ENCODE measurements at regions not wholly inside any gene's neighbourhood (a gene's known extent, or its start where the extent isn't known, plus 50 kb on each side); places are given as distances from the start of the nearest gene placed in this dataset.

GRCh38 chr2:13102397-13103063, 385.8 kb downstream of the TRIB2 start:
- Histone ChIP-seq H4K20me1 (ENCODE audit: control insufficient read depth, extremely low read depth, insufficient read depth, low read length) (no peaks in the 10 kb centered on the region), H3K4me1 (ENCODE audit: control insufficient read depth, extremely low read depth, insufficient read depth, low read length) (no peaks in the 10 kb centered on the region), H3K79me2 (ENCODE audit: control insufficient read depth, insufficient read depth, low read length) (no peaks in the 10 kb centered on the region), H3K27me3 (ENCODE audit: control insufficient read depth, insufficient read depth, low read length) (no peaks in the 10 kb centered on the region), H3K4me3 (replicated peaks in 1 of 4; ENCODE audit: control extremely low read depth in 1 of 4, insufficient read depth in 1 of 4, low read depth in 3 of 4, low read length in 4 of 4) (no peak overlapping the region), H3K9ac (ENCODE audit: insufficient read depth, low read length) (no peak overlapping the region), H3K27ac (ENCODE audit: insufficient read depth, low read length) (no peak overlapping the region), H3K36me3 (ENCODE audit: control insufficient read depth, insufficient read depth, low read length) (no peaks in the 10 kb centered on the region), H3K9me3 (ENCODE audit: control insufficient read depth, insufficient read depth, low read depth, low read length) (no peaks in the 10 kb centered on the region), H3K4me2 (ENCODE audit: extremely low read depth, insufficient read depth, low read length) (no peak overlapping the region), H2AFZ (ENCODE audit: low read length) (no peak overlapping the region)
- DNase-seq (ENCODE audit: low read depth in 2 of 2), result no peak
- TF ChIP-seq CTCF (conservative IDR thresholded peaks at IDR 0.05 in 1 of 2, IDR thresholded peaks at IDR 0.05 in 1 of 2; ENCODE audit: low read depth in 1 of 2, low read length in 2 of 2) (no peak), EZH2 (IDR thresholded peaks at IDR 0.05; ENCODE audit: low read length, missing control alignments) (no peak)

- Histone ChIP-seq H3K4me3 (replicated peaks in 1 of 4; ENCODE audit: control extremely low read depth in 1 of 4, insufficient read depth in 1 of 4, low read depth in 3 of 4, low read length in 4 of 4) (no peak overlapping the region), H3K9me3 (ENCODE audit: control insufficient read depth, insufficient read depth, low read depth, low read length) (no peaks in the 10 kb centered on the region), H3K27ac (ENCODE audit: insufficient read depth, low read length) (no peak overlapping the region), H3K36me3 (ENCODE audit: control insufficient read depth, insufficient read depth, low read length) (no peaks in the 10 kb centered on the region), H3K79me2 (ENCODE audit: control insufficient read depth, insufficient read depth, low read length) (no peaks in the 10 kb centered on the region), H3K27me3 (ENCODE audit: control insufficient read depth, insufficient read depth, low read length) (no peaks in the 10 kb centered on the region), H3K4me1 (ENCODE audit: control insufficient read depth, extremely low read depth, insufficient read depth, low read length) (no peaks in the 10 kb centered on the region), H3K9ac (ENCODE audit: insufficient read depth, low read length) (no peak overlapping the region), H3K4me2 (ENCODE audit: extremely low read depth, insufficient read depth, low read length) (no peak overlapping the region), H4K20me1 (ENCODE audit: control insufficient read depth, extremely low read depth, insufficient read depth, low read length) (no peaks in the 10 kb centered on the region), H2AFZ (ENCODE audit: low read length) (no peak overlapping the region)
- TF ChIP-seq EZH2 (IDR thresholded peaks at IDR 0.05; ENCODE audit: low read length, missing control alignments) (no peak), CTCF (conservative IDR thresholded peaks at IDR 0.05 in 1 of 2, IDR thresholded peaks at IDR 0.05 in 1 of 2; ENCODE audit: low read depth in 1 of 2, low read length in 2 of 2) (no peak)
- DNase-seq (ENCODE audit: low read depth in 2 of 2), result no peak
Observed at GRCh38 chr2:13103151-13103550, 386.4 kb downstream of the TRIB2 start.

GRCh38 chr2:13103778-13104493, 387.2 kb downstream of the TRIB2 start:
- Histone ChIP-seq H3K4me3 (replicated peaks in 1 of 4; ENCODE audit: control extremely low read depth in 1 of 4, insufficient read depth in 1 of 4, low read depth in 3 of 4, low read length in 4 of 4) (no peak overlapping the region), H3K36me3 (ENCODE audit: control insufficient read depth, insufficient read depth, low read length) (no peaks in the 10 kb centered on the region), H4K20me1 (ENCODE audit: control insufficient read depth, extremely low read depth, insufficient read depth, low read length) (no peaks in the 10 kb centered on the region), H3K27me3 (ENCODE audit: control insufficient read depth, insufficient read depth, low read length) (no peaks in the 10 kb centered on the region), H3K9ac (ENCODE audit: insufficient read depth, low read length) (no peak overlapping the region), H3K27ac (ENCODE audit: insufficient read depth, low read length) (no peak overlapping the region), H3K4me1 (ENCODE audit: control insufficient read depth, extremely low read depth, insufficient read depth, low read length) (no peaks in the 10 kb centered on the region), H3K4me2 (ENCODE audit: extremely low read depth, insufficient read depth, low read length) (no peak overlapping the region), H3K9me3 (ENCODE audit: control insufficient read depth, insufficient read depth, low read depth, low read length) (no peaks in the 10 kb centered on the region), H2AFZ (ENCODE audit: low read length) (no peak overlapping the region), H3K79me2 (ENCODE audit: control insufficient read depth, insufficient read depth, low read length) (no peaks in the 10 kb centered on the region)
- DNase-seq (ENCODE audit: low read depth in 2 of 2), result no peak
- TF ChIP-seq CTCF (conservative IDR thresholded peaks at IDR 0.05 in 1 of 2, IDR thresholded peaks at IDR 0.05 in 1 of 2; ENCODE audit: low read depth in 1 of 2, low read length in 2 of 2) (no peak), EZH2 (IDR thresholded peaks at IDR 0.05; ENCODE audit: low read length, missing control alignments) (no peak)
